ENCODE measurements at regions not wholly inside any gene's neighbourhood (a gene's known extent, or its start where the extent isn't known, plus 50 kb on each side); places are given as distances from the start of the nearest gene placed in this dataset.

- H3K27ac ChIP-seq: no peak overlapping the region
- TF ChIP-seq ZFX (IDR thresholded peaks at IDR 0.05) (no peak), CTCF (conservative IDR thresholded peaks at IDR 0.05) (no peak)
These were observed 250.0 kb downstream of the GPM6A start for GRCh38 chr4:175562111-175562510.

DNA sequence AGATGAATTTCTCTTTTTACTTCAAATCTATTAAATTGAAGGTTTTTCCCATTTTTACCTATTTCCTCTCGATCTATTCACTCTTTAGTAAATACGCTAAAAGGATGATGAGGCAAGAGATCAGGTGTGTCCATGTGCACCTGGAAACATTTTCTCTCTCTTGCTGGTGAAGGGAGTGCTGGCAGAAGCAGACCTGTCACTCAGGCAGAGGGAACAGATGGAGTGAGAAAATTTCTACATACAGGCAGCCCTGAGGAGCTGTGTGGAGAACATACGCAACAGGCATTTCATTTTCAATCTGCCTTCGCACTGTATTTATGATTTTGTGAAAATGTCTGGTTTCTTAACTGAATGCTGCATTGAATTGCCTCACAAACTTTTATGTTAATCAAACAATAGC, 249.5 kb downstream of the GPM6A start:
- no peak overlapping the region for H3K27ac ChIP-seq
- TF ChIP-seq ZFX (IDR thresholded peaks at IDR 0.05) (no peak), CTCF (conservative IDR thresholded peaks at IDR 0.05) (no peak)
